Vagina (tissue), 2 donors: ENCODE measurements at regions not wholly inside any gene's neighbourhood (a gene's known extent, or its start where the extent isn't known, plus 50 kb on each side); places are given as distances from the start of the nearest gene placed in this dataset.
"Not testable (repeated sequence)": the region's sequence is repeated elsewhere in the genome, so short reads cannot be mapped to it uniquely, and the experiment has no call there.

Source experiments
- POLR2A ChIP-seq, 2 donors: fragments of 450-650 bp; IDR thresholded peaks; one replicate each; pipeline ENCODE4 v1.6.1; 2017; ENCODE audit warnings: antibody characterized with exemption in 2 of 2, mild to moderate bottlenecking in 2 of 2, moderate library complexity in 2 of 2
- POLR2AphosphoS5 ChIP-seq, 2 donors: sonication (generic); formaldehyde crosslinking; IDR thresholded peaks; one replicate each; pipeline ENCODE4 v1.9.0; 2017; ENCODE audit warnings: antibody characterized with exemption in 2 of 2, mild to moderate bottlenecking in 2 of 2, low read depth in 1 of 2; ENCODE audit not compliant: insufficient read depth in 1 of 2
- TF ChIP-seq, protein P1 (sequence below), 3 experiments: fragments of 450-650 bp in 2 of 3; fragments of 200-600 bp in 1 of 3; sonication (generic) in 1 of 3; IDR thresholded peaks; one replicate each; pipeline ENCODE4 v1.5.1; 2017 to 2019; ENCODE audit warnings: antibody characterized with exemption in 3 of 3, mild to moderate bottlenecking in 2 of 3, moderate library complexity in 2 of 3

DNA sequence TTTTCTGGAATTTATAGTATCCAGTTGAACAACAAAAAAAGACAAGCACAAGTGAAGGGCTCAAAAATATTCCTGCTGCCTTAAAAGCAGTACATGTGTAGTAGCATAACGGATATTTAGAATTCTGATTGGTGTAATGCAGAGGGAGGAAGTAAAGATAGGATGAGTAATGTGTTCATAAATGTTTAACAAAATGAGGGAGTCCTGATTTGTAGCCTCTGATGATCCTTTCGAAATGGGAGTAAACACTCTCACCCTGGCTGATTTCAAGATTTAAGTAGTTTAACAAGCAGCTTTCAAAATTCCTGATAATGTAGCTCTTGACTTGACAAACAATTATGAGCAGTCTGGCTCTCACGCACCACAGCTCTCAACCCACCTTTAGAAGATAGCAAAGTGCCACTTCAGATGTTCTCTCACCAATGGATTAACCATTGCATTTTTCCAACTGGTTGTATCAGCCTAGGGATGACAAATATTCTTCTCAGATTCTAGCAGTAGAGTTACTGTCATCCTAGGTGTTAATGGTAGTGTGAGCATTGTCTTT lies 86.5 kb upstream of the EMB start:
- TF ChIP-seq POLR2A (IDR thresholded peaks at IDR 0.05); POLR2AphosphoS5 (IDR thresholded peaks at IDR 0.05; ENCODE audit: insufficient read depth in 1 of 2, low read depth in 1 of 2): not testable (repeated sequence)
- TF ChIP-seq, protein P1, sequence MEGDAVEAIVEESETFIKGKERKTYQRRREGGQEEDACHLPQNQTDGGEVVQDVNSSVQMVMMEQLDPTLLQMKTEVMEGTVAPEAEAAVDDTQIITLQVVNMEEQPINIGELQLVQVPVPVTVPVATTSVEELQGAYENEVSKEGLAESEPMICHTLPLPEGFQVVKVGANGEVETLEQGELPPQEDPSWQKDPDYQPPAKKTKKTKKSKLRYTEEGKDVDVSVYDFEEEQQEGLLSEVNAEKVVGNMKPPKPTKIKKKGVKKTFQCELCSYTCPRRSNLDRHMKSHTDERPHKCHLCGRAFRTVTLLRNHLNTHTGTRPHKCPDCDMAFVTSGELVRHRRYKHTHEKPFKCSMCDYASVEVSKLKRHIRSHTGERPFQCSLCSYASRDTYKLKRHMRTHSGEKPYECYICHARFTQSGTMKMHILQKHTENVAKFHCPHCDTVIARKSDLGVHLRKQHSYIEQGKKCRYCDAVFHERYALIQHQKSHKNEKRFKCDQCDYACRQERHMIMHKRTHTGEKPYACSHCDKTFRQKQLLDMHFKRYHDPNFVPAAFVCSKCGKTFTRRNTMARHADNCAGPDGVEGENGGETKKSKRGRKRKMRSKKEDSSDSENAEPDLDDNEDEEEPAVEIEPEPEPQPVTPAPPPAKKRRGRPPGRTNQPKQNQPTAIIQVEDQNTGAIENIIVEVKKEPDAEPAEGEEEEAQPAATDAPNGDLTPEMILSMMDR (IDR thresholded peaks at IDR 0.05): not testable (repeated sequence)
